Endothelial cell of umbilical vein (primary cell): ENCODE measurements at regions not wholly inside any gene's neighbourhood (a gene's known extent, or its start where the extent isn't known, plus 50 kb on each side); places are given as distances from the start of the nearest gene placed in this dataset.

Experiments
- CTCF ChIP-seq, 2 donors: IDR thresholded peaks; 1 replicate in 1 of 2; 2 replicates in 1 of 2; pipeline ENCODE4 v1.5.1; 2011; ENCODE audit warnings: low read length in 2 of 2, mild to moderate bottlenecking in 2 of 2, moderate library complexity in 2 of 2, control low read depth in 1 of 2, inconsistent platforms in 1 of 2, low read depth in 1 of 2; ENCODE audit not compliant: insufficient read depth in 1 of 2; ENCODE audit errors: extremely low read depth in 1 of 2
- EZH2 ChIP-seq: IDR thresholded peaks from 2 replicates; pipeline ENCODE4 v1.6.1; 2012; ENCODE audit warnings: borderline replicate concordance, low read depth, mild to moderate bottlenecking, moderate library complexity, low read length, inconsistent platforms; ENCODE audit not compliant: severe bottlenecking
- FOS ChIP-seq: IDR thresholded peaks from 2 replicates; pipeline ENCODE4 v1.6.1; 2011; ENCODE audit warnings: mild to moderate bottlenecking, low read length, moderate library complexity, borderline replicate concordance; ENCODE audit not compliant: insufficient read depth
- GATA2 ChIP-seq: IDR thresholded peaks from 2 replicates; pipeline ENCODE4 v1.7.0; 2011; ENCODE audit warnings: low read depth, mild to moderate bottlenecking, moderate library complexity, mixed read lengths, low read length; ENCODE audit not compliant: insufficient read length, insufficient read depth
- JUN ChIP-seq: IDR thresholded peaks from 2 replicates; pipeline ENCODE4 v1.6.1; 2011; ENCODE audit warnings: borderline replicate concordance, low read depth; ENCODE audit not compliant: insufficient read length, insufficient read depth
- MYC ChIP-seq: IDR thresholded peaks from one replicate; pipeline ENCODE4 v1.6.1; 2011; ENCODE audit warnings: mild to moderate bottlenecking, low read depth, low read length
- POLR2A ChIP-seq: IDR thresholded peaks from 2 replicates; pipeline ENCODE4 v1.6.1; 2012; ENCODE audit warnings: low read depth, mild to moderate bottlenecking, control low read depth, low read length
- POLR2AphosphoS5 ChIP-seq: IDR thresholded peaks from 2 replicates; pipeline ENCODE4 v1.6.1; 2012; ENCODE audit warnings: low read depth, mild to moderate bottlenecking, control low read depth, low read length, moderate library complexity; ENCODE audit not compliant: insufficient read depth
- TF ChIP-seq, protein P1 (sequence below): IDR thresholded peaks from 2 replicates; pipeline ENCODE4 v1.6.1; 2011; ENCODE audit not compliant: insufficient read depth, insufficient read length

DNA sequence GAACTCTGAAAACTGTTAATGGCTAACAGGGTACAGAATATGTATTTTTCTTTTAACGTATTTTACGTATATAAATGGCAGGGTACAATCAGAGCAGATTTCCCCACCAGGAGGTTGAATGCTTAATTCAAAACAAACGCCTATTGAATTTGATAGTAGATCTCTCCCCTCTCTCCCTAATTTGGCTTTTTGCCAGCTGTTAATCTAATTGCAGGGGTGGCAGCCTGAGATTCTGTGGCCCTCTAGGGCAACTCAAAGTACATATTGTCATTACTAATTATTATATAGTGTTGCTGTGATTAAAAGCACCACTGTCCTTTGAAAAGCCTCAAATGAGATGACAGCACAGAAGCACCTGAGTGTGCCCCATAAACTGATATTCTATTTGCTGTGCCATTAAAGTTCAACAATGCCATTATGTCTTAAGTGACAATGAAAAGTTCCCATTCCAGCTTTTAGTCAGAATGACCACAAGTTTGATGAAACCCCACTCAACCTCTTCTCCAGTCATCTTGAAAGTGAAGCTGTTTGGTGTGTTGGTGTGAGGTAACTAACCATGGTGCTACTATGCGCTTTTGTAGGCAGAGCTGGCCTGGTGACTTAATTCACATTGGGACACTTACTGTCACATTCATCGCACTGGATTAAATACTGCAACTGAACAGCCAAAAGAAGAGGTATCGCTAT is 351.4 kb downstream of the KCNRG start:
- no peak for TF ChIP-seq CTCF (IDR thresholded peaks at IDR 0.05; ENCODE audit: extremely low read depth in 1 of 2, insufficient read depth in 1 of 2, low read depth in 1 of 2, low read length in 2 of 2)
- no peak for TF ChIP-seq POLR2A
- TF ChIP-seq, protein P1, sequence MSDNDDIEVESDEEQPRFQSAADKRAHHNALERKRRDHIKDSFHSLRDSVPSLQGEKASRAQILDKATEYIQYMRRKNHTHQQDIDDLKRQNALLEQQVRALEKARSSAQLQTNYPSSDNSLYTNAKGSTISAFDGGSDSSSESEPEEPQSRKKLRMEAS = no peak
- no peak for TF ChIP-seq POLR2AphosphoS5
- TF ChIP-seq MYC = no peak
- TF ChIP-seq EZH2 = no peak
- no peak for TF ChIP-seq GATA2
- TF ChIP-seq JUN = no peak
- no peak for TF ChIP-seq FOS
